Esophagus muscularis mucosa (tissue), 4 donors: ENCODE measurements at regions not wholly inside any gene's neighbourhood (a gene's known extent, or its start where the extent isn't known, plus 50 kb on each side); places are given as distances from the start of the nearest gene placed in this dataset.

Experiments used
- CTCF ChIP-seq, 3 experiments: fragments of 200-600 bp in 2 of 3; fragments of 450-650 bp in 1 of 3; sonication (generic) in 2 of 3; IDR thresholded peaks; one replicate each; pipeline ENCODE4 v1.5.1; 2017 to 2019; ENCODE audit warnings: antibody characterized with exemption in 3 of 3, mild to moderate bottlenecking in 2 of 3, moderate library complexity in 1 of 3
- EP300 ChIP-seq: sonication (generic); formaldehyde crosslinking; IDR thresholded peaks from one replicate; pipeline ENCODE4 v1.6.1; 2017; ENCODE audit warnings: antibody characterized with exemption
- POLR2AphosphoS5 ChIP-seq, 2 donors: sonication (generic); formaldehyde crosslinking; IDR thresholded peaks; one replicate each; pipeline ENCODE4 v1.6.1; 2017; ENCODE audit warnings: antibody characterized with exemption in 2 of 2

GRCh38 chr3:115227461-115227860 is 80.4 kb upstream of the ZBTB20 start:
- TF ChIP-seq POLR2AphosphoS5 (IDR thresholded peaks at IDR 0.05) (no peak), CTCF (IDR thresholded peaks at IDR 0.05) (no peak), EP300 (no peak)
